Fibroblast of skin of back (primary cell): ENCODE measurements at regions not wholly inside any gene's neighbourhood (a gene's known extent, or its start where the extent isn't known, plus 50 kb on each side); places are given as distances from the start of the nearest gene placed in this dataset.
A peak's percentile ranks its signal among the peaks of the same experiment; 100 is the strongest.
"Not testable (repeated sequence)": the region's sequence is repeated elsewhere in the genome, so short reads cannot be mapped to it uniquely, and the experiment has no call there.

Experiments used
- DNase-seq: peaks from one replicate; pipeline ENCODE4 v3.0.0-alpha.2; 2013

GRCh38 chr1:243074224-243074623, 180.9 kb downstream of the CEP170 start:
- not testable (repeated sequence) for DNase-seq

DNA sequence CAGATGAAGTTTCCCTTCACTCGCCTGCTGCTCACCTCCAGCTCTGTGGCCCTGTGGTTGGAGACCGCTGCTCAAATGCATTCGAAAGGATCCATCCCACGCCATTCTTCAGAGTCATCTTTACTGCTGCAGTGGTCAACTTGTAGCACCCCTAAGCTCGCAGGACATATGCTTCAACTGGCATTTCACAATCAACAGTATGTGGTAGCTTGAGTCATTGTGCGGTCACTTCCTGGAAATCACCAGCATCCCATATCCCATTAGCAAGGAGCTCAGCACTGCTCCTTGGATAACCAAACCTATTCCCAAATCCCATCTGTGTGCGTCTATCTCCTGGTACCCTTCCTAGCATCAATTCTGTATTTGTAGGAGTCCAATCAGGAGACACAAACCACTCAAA, 188.0 kb downstream of the CEP170 start:
- not testable (repeated sequence) for DNase-seq

GRCh38 chr1:243061965-243062364, 193.1 kb downstream of the CEP170 start:
- DNase-seq, result not testable (repeated sequence)

GRCh38 chr1:243055510-243055909, 199.6 kb downstream of the CEP170 start:
- DNase-seq, result not testable (repeated sequence)

GRCh38 chr1:243055091-243055490, 200.0 kb downstream of the CEP170 start:
- not testable (repeated sequence) for DNase-seq

GRCh38 chr1:243054681-243055080, 200.4 kb downstream of the CEP170 start:
- not testable (repeated sequence) for DNase-seq

DNA sequence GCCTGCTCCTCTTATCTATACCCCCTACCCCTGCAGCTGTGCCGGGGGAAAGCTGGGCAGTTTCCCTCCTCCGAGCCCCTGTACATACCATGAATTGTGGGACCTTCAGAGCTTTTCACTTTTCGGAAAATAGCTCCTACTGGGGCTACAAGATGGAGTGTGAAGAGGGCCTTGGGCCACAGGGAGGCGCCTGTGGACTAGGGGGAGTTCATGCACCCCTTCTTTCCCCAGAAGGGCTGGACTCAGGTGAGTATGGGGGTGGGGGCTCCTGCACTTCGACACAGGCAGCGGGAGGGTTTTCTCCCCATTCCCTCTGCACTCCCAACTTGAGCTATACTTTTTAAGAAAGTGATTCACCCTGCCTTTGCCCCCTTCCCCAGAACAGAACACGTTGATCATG, 202.0 kb downstream of the CEP170 start:
- not testable (repeated sequence) for DNase-seq

- not testable (repeated sequence) for DNase-seq
Measured at GRCh38 chr1:243050613-243051012, 204.5 kb downstream of the CEP170 start.

DNA sequence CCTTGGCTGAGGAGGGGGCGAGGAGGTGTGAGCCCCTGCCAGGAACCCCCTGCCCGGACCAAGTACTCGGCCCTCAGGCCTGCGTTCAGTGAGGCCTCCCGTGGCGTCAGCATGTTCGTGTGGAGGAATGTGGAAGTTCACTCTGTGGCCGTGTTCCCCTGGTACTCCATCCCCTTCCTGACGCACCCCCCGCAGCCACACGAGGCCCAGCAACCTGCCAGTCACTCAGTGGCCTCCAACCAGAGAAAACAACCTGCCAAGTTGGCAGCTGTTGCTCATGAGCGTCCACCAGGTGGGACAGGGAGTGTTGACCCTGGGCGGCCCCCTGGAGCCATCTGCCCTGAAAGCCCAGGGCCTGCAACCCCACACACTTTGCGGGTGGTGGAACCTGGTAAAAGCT, 205.4 kb downstream of the CEP170 start:
- not testable (repeated sequence) for DNase-seq

GRCh38 chr1:243021365-243021764, 233.7 kb downstream of the CEP170 start:
- not testable (repeated sequence) for DNase-seq

DNA sequence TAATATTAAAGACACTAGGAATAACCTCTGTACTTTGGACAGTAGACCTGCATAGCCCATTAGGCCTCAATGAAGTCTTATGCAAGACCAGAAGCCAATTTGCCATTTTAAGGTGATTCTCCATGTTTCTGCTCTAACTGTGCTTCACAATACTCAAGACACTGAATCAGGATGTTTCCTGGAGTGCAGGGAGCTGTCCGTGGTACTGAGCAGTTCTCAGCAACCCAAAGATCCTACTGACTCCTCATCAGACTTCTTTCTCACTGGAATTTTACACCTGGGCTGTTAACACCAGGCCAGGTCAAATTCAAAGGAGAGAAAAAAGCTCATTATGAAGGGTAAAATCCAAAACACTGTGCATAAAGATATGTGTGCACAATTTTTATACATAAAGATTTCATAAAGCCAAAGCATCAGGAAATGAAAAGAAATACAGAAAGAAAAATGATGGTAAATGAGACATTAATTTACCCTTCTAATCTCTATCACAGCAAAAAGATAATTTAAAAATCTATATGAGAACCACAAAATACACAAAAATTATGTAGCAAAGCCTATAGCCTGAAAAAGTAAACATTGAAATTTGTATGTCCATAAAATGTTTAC, 235.9 kb downstream of the CEP170 start:
- not testable (repeated sequence) for DNase-seq

- DNase-seq, result not testable (repeated sequence)
Measured at GRCh38 chr1:243010719-243011118, 244.4 kb downstream of the CEP170 start.

DNA sequence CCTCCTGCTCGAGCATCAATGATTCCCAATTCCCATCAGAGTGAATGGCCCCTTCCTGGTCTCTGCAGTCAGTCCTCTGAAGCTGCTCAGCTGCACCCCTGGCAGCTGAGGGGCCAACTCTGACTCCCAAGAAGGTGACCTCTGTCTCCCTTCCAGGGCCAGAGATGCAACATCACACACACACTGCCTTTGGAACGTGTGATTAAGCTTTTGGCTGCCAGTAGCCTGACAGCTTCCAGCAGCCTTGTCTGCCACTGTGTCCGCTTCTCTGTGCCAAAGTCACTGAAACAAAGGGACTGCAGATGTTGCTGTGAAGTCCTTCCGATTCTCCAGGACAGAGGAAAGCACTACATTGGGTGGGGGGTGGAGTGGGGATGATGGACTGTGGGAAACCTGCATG, 254.1 kb downstream of the CEP170 start:
- not testable (repeated sequence) for DNase-seq

DNA sequence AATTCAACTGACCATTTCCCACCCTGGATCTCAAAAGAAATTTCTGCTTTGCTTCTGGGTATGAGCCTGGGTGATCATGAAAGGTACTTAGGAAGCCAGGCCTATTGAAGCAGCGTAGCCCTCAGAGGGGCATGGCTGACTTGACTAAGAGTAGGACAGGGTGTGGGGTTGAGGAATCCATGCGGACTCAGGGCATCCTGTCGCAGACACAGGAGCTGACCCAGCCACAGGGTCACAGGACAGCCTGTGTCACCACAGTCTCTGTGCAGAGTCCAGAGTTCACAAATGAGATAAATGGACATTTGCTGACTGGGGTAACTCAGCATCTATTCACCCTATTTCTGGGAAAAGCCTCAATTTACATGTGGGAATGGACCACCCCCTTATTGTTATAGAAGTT, 262.3 kb downstream of the CEP170 start:
- not testable (repeated sequence) for DNase-seq

DNA sequence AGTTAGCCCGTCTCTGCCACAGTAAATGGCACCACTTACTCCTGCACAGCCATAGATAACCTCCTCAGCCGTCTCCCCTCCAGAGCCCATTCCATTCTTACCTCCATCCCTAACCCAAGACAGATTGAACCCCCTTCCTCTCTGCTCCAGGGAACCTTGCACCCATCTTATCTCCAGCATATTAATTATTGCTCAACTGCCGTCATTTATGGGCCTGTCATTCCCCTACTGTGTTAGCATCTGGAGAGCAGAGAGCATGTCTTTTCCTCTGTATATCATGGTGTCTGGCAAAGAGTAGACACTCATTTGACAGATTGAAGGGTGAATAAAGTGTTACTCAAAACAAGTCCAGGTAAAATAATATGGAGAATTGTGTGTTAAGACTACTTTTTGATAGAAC, 270.0 kb downstream of the CEP170 start:
- not testable (repeated sequence) for DNase-seq

GRCh38 chr1:242973341-242973740, 281.7 kb downstream of the CEP170 start:
- peak; percentile 9 for DNase-seq

DNA sequence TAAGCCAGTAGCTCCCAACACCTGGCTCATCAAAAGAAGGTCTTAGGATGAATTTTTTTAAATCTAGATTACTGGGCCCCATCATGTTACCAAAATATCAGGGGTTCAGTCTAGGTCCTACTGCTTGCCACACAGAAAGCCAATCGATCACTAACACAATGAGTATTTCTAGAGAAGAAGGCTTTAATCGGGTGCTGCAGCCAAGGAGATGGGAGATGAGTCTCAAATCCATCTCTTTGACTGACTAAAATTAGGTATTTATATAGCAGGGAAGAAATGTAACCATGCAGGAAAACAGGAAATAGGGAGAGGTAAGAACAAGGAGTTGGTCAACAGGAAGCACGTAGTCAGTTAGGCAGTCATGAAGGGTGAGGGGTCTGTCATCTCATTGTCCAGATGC, 288.2 kb downstream of the CEP170 start:
- no peak for DNase-seq

- DNase-seq, result not testable (repeated sequence)
Measured at GRCh38 chr1:242959397-242959796, 295.7 kb downstream of the CEP170 start.

GRCh38 chr1:242954945-242955344, 300.1 kb downstream of the CEP170 start:
- DNase-seq, result not testable (repeated sequence)

DNA sequence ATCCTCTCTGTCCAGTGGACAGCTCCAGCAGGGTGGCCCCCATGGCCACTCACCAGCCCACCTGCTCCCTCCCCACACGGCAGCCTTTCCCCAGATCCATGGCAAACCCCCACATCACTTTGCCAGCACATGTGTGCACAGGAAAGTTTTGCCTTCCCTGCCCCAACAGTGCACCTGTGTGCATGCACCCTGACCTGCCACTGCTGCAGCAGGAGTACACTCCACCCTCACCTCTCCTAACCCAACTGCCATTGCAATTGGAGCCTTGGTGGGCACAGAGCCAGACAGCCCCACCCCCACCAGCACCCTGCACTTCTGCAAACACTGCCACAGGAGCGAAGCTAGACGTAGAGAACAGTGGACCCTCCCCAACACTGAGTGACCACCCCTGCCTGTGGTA, 308.9 kb downstream of the CEP170 start:
- DNase-seq, result no peak

GRCh38 chr1:242936725-242937124, 318.4 kb downstream of the CEP170 start:
- not testable (repeated sequence) for DNase-seq

DNA sequence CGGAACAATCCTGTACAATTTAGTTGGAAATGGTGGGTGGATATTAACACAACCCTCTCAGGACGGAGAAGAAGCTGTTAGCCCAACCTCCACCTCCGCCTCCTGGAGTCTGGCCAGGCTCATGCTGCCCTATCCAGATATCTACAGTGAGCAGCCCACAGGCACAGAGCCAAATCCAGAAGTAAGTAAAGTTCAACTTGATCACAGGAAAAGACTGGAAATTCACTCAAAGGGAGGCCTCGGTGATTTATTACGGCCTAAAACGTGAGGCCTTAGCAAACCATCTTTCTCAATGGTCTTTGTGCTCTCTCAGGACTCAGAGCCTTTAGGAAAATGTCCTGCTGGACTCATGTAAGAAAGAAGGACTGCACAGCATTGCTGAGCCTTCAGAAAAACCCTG, 330.4 kb downstream of the CEP170 start:
- not testable (repeated sequence) for DNase-seq

DNA sequence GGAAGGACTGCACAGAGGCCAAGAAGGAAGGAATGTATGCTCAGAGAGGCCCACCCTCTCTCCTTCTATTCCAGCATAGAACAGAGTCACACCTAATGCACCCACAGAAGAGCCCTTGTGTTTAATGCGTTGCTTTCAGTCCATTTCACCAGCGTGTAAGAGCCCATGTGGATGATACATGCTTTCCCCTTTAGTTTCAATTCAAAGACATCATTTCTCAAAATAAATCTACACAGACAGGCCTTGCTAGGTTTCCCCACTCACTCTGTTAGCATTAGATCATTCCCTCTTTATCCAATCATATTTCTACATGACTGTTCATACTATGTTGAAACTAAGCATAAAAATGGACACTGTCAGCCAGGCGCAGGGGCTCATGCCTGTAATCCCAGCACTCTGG, 331.5 kb downstream of the CEP170 start:
- not testable (repeated sequence) for DNase-seq

- not testable (repeated sequence) for DNase-seq
Measured at GRCh38 chr1:242914729-242915128, 340.4 kb downstream of the CEP170 start.

DNA sequence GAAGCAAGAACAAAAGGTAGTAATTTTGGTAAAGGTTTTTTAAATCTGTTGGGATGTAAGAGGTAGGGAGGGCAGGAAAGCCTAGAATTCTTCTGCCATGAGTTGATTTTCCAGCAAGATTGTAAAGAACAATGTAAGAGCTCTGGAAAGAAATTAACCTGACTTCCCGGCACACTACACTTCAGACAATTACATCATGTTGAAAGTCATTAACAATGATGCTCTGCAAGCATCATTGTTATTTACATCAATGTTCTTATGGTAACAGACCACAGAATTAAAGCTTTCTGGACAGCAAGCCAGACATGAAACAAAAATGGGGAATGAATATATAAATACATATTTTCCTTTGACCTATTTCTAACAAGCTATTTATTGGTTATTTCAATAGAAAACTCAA, 342.2 kb downstream of the CEP170 start:
- not testable (repeated sequence) for DNase-seq
